ENCODE measurements at regions not wholly inside any gene's neighbourhood (a gene's known extent, or its start where the extent isn't known, plus 50 kb on each side); places are given as distances from the start of the nearest gene placed in this dataset.

DNA sequence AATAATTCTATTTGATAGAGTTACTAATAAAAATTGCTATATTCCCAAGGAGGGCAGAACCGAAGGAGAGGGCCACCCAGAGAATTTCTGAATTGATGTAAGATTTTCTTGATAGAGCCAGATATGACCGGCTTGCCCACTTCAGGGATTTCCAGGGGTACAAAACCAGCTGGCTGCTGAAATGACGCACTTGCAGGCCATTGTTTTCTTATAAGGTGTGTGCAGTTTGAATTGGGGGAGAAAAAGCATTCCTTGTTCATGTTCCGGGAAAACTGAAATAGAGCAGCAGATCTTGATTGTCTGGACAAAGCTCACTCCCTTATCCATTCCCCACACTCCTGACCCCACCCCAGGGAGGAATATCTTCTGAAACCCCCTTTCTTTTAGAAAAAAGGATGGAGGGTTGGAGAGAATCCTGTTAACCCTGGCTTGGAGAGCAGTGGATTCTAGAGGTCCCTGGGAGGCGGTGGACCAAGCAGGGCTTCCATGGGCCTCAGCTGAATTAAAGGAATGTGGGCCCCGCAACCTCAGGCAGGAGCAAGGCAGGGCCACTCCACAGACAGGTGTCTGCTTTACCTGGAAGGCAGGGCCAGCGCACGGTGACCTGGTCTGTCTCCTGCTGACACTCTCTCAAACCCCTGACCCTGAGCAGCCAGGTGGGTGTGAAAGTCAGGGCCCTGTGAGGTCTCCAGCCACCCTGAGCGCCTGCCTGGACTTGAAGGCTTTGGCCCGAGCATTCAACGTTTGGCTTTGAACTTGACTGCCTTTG lies 96.4 kb downstream of the TMEM170B start:
- DNase-seq: no peak

DNA sequence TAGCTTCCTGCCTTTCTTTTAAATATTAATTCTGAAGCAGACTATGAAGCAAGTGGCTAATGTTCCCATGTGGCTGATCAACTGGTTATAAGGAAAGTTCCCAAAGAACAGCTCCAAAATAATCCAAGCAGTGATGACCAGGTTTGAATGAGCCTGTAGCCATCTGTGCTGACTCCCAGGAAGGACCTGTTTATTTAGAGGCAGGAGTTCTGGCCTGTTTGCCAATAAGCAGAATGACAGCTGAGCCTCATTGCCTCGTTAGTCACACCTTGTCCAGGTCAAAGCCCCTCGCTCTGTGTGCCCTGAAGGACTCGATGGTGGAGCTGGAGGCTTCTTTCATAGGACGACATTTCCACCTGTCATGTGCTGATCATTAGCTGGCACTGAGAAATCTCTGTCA lies 97.4 kb downstream of the TMEM170B start:
- no peak for DNase-seq

DNA sequence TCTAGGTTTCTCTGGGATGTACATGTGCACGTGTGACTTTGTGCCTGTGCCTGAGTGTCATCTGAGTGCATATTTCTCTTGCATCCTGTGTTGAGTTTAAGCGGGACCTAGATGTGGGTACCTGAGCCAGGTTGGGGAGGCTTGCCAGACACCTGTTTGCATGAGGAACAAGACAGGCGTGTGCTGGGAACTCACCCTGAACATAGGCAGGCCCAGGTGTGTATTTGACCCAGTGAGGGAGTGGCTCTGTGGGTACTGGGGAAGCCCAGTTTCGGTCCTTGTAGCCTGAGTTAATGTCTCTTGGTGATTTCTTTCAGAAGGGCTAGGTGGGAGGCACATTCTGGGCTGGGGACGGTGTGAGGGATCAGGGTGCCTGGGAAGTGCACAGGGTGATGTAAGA lies 98.6 kb downstream of the TMEM170B start:
- DNase-seq: no peak

DNA sequence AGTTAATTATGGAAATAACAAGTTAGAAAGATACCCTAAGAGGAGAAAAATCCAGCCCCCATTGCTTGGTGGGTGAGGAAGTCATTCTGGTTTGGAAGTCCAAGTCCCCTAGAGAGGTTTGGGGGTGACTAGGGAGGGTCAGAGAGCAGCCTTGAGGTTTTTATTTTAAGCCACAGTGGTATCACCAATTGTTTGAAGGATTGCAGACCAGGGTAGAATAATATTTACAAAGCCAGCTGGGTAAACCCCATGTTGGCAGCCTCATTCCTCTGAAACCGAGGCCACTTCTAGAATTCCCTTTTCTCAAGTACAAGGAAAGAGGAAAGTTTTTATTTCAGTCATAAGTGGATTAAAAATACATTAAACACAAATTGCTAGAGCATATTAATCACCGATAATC lies 99.7 kb downstream of the TMEM170B start:
- no peak for DNase-seq

- no peak for DNase-seq
Observed at GRCh38 chr6:11639376-11640235, 102.1 kb downstream of the TMEM170B start.

GRCh38 chr6:11640486-11640885 lies 102.9 kb downstream of the TMEM170B start:
- DNase-seq: no peak

DNA sequence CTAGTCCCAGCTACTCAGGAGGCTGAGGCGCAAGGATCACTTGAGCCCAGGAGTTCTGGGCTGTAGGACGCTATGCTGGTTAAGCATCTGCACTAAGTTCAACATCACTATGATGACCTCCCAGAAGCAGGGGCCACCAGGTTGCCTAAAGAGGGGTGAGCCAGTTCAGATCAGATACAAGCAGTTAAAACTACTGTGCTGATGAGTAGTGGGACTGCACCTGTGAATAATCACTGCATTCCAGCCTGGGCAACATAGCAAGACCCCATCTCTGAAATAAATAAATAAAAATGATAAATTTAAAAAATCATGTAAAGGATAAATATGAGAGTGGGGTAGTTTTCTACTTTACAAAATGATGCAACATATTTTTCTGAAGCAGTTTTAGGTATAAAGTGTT lies 106.5 kb downstream of the TMEM170B start:
- DNase-seq: no peak

DNA sequence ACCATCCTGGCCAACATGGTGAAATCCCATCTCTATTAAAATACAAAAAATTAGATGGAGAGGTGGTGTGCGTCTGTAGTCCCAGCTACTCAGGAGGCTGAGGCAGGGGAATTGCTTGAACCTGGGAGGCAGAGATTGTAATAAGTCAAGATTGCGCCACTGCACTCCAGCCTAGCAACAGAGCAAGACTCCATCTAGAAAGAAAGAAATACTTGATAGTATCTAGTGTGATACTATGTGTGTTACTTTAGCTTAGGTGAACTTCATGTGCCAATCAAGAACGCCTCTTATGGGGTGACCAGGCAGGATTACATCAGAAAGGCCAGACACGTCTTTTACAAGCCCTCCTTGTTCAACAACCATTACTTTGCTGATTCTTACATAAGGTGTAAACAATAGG lies 107.1 kb downstream of the TMEM170B start:
- no peak for DNase-seq

DNA sequence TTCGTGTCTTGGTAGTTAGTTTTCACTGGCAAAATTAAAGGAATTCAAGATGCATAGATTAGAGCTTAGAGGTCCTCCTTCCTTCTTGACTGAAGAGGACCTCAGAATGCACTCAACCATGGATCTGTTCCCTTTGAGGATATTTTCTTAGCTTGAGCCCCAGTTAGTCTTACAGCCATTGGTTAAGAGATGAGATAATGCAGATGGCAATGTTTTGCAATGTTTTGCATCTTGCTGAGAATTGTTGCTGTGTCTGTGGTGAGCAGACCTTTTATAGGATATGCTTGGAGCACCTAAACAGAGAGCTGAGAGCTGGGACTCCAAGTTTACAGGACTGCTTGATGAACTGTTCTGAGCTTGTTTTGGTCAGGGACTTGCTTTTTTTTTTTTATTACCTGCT lies 107.5 kb downstream of the TMEM170B start:
- no peak for DNase-seq

DNA sequence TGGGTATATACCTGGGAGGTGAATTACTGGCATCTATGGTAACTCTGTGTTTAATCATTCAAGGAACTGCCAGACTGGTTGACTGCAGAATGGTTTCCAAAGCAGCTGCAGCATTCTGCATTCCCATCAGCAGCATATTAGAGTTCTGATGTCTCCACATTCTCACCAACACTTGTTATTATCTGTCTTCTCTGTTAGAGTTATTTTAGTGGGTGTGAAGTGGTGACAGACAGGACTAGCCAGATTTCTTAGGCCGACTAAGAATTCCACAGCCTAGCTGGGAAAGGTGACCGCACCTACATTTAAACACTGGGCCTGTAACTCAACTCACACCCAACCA lies 110.9 kb downstream of the TMEM170B start:
- no peak for DNase-seq

- DNase-seq: no peak
Observed at GRCh38 chr6:11648889-11649288, 111.3 kb downstream of the TMEM170B start.

DNA sequence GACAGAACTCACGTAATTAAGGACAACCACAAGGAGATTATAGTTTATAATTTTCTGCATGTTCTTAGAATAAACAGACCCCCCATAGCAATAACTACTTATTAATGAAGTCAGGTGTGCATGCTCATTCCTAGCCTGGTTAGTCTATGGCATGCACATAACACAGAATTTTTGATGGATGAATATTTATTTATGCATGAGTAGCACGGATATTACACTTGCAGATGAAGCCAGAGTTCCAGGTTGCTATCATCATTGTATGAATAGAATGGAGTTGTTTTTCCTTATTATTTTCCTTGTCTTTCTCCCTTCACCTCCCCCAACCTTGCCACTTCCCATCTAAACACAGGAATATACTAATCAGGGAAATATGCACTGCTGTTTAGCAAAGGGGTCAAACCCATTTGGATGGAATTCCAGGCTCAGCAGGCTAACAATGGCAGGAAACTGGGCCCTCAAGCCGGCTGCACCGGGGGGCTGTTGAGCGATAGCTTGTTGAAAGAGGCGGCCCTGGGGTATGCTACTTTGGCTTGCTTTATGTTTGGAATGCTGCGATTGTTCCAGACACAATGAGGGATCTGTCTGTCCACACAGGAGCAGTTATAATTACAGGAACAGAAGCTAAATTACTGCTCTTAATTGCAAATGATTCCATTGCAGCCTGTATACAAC lies 112.6 kb downstream of the TMEM170B start:
- no peak for DNase-seq

- DNase-seq: no peak
Observed at GRCh38 chr6:11650711-11651110, 113.2 kb downstream of the TMEM170B start.

DNA sequence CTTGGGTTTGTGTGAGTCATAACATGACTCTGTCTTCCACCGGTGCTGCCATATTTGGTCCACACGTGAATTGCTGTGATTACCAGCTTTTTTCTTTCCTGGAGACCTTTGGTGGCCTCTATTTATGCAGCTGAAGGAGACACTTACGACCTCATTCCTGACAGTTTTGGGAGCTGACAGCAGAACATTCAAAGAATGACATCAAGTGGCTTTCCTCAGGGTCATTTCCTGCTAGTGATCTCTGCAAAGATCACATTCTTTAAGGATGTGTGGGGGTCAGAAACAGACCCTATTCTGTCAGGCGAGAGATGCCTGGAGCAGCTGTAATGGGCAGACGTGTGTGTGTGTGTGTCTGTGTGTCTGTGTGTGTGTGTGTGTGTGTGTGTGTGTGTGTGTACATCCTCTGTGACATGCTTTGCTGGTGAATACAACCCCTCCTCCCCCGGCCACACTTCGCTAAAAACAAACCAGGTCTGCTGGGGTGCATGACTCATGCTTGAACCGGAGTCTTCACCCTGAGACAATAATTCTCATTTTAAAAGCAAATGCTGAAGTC lies 115.6 kb downstream of the TMEM170B start:
- DNase-seq: peak; percentile 40

DNA sequence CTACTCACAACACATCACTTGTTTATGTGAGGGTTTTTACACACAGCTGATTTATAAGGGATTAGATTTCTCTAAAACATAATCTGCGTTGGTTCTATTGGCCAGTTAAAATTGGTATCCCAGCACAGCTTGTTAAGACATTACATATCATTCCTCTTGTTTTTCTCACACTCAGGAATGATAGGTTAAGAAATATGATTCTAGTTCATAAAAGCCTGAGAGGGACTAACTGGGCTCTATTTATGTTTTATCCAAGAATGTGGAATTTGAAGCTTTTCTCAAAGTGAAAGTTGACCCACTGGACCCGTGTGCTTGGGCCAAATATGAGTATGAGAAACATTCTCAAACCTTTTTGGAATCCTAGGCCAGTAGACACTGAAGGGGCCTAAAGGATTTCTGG lies 117.3 kb downstream of the TMEM170B start:
- no peak for DNase-seq

GRCh38 chr6:11656491-11656890 lies 118.9 kb downstream of the TMEM170B start:
- DNase-seq: no peak

DNA sequence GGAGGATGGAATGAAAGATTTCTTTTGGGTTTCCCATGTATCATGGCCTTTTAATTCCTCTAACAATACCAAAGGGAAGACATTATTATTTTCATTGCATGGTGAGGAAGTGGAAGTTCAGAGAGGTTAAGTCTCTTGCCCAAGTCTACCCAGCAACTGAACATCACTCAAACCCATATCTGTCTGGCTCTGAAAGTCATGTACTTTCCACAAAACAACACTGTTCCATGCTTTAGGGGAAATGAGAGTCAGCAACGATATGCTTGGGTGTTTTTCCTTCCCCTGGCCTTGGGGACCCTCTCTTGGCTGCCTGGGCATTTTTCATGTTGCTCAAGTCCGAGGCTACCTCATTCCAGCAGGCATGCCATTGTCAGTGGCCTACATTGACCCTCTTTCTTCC lies 118.8 kb downstream of the ADTRP start:
- no peak for DNase-seq

- no peak for DNase-seq
Observed at GRCh38 chr6:11662323-11662722, 116.3 kb downstream of the ADTRP start.

DNA sequence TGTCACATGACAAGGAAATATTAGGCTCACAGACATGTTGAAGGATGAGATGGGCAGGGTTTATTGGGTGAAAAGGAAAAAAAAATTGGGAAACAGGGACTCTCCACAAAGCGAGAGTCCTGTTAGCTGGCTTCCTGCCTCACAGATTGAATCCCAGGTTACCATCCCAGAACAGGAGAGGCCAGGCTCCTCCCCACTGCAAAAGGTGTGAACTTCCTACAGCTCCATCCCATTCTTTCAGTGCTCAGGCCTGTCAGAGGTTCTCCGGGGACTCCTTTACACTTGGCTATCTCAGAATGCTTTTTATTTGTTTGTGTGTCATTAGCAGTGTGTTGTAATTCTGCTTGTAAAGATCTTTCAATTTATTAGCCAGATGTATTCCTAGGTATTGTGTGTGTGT lies 115.1 kb downstream of the ADTRP start:
- DNase-seq: no peak

Measured in stimulated activated CD8-positive, alpha-beta memory T cell treated with anti-CD3 and anti-CD28 coated beads, Interleukin-4, amount 100 ng/mL, for 48 hours (primary cell).